HG03039 (cell line): ENCODE measurements at regions not wholly inside any gene's neighbourhood (a gene's known extent, or its start where the extent isn't known, plus 50 kb on each side); places are given as distances from the start of the nearest gene placed in this dataset.
"Not testable (repeated sequence)": the region's sequence is repeated elsewhere in the genome, so short reads cannot be mapped to it uniquely, and the experiment has no call there.

Source experiments
- ATAC-seq: cut with Tn5 transposase; IDR thresholded peaks from one replicate; pipeline ENCODE4 v1.9.1; 2021; ENCODE audit warnings: mild to moderate bottlenecking, moderate library complexity; ENCODE audit not compliant: unreplicated experiment

DNA sequence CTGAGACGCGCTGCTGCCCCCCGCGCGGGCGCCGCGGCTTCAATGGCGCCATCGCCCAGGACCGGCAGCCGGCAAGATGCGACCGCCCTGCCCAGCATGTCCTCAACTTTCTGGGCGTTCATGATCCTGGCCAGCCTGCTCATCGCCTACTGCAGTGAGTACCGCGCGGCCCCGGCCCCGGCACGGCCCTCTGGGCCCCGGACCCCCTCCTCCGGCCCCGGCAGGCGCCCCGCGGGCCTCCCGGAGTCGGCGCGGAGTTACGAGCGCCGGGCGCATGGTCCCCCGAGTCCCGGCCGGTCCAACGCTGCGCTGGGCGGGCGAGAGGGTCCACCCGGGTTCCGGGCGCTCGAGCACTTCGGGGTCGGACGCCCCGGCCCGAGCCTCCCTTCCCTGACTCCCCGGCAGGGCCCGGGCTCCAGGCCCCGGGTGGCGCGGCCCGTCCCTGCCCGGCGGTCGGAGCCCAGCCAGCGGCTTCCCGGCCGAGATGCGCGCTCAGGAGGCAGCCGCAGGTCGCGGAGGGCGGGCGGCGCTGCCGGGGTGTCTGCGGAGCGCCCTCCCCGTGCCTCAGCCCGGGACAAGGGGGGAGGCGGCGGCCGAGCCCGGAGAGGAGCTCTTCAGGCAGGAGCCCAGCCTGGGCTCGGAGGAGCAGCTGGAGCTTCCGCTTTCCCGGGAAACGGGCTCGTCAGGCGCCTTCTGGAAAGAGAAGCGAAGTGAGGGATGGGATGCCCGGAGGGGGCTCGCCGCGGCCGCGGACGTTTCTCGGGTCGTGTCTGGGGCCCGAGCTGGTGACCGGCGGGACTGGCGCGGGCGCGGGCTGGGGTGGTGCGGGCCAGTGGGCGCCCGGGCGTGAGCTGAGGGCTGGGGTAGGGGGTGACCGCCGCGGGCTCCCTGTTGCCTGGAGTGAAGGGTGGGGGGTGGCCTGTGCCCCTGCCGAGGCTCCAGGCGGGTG lies 1337.8 kb downstream of the BRD1 start:
- no peak for ATAC-seq

DNA sequence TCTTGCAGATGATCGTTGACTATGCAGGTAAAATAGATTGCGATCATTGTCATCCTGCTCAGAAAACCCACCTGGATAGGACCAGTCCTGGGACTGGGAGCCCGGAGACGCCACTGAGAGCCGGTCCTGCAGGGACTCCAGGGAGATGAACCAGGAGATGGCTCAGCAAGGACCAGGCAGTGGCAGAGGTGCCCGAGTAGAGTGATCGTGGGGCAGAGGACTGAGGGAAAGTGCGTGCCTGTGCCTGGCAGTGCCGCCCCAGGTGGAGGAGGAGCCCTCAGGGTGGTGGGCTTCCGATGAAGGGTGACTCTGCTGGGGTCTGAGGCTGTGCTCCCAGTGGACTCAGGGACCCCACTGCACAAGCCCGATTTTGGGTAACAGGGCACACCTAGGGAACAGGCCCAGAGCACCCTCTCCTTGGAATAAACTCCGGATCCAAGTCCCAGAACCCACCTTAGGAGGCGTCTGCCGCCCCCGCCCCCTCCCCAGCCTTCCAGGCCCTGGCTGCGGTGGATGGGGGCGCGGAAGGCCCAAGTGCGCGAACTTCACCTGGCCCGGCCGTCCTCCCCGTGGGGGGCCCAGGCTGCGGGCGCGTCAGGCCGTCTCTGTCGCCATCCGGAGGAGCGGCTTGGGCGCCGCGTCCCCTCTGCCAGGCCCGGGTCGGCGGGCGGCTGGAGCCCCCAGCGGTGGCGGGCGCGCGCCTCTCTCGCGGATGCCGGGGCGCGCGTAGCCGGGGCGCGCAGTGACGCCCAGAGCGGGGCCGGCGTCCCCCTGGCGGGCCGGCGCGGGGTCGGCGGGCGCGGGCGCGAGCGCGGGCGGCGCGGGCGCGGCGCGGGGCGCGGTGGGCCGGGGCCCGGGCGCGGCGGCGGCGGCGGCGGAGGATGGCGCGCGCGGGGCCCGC lies 1338.8 kb downstream of the BRD1 start:
- ATAC-seq: no peak

DNA sequence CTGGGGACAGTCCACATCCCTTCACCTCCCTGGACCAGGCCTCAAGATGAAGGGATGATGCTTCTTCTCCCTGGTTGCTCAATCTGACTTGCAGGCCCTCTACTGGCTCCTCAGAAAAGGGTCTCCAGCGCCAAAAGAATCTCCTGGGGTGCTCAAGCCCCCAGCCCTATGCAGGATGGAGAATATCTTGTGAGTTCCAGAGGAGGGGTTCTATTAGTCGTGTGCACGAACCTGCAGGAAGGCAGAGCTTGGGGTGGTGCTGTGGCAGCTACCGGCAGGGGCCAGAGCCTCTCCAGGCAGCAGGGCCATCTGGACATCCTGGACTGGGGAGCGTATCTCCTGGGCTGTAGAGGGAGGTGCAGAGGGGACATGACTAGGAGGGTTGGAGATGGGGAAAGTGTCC lies 1339.5 kb downstream of the BRD1 start:
- ATAC-seq: no peak

DNA sequence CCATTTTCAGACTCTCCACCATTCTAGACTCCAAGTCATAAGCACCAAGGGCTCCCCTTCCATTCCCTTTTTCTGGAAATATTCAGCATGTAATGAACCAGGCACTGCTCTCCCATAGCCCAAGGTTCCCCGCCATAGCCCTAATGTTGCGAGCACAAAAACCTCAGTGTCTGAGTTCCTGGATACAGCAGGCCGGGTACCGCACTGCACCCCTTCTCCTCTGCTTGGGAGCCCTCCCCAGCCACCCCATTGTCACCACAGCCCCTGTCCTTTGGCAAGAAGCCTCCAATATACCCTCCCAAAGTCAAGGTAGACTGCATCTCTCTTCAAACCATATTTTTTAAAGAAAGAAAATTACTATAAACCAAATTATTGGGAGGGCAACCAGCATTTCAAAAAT lies 1341.1 kb downstream of the BRD1 start:
- ATAC-seq: no peak

DNA sequence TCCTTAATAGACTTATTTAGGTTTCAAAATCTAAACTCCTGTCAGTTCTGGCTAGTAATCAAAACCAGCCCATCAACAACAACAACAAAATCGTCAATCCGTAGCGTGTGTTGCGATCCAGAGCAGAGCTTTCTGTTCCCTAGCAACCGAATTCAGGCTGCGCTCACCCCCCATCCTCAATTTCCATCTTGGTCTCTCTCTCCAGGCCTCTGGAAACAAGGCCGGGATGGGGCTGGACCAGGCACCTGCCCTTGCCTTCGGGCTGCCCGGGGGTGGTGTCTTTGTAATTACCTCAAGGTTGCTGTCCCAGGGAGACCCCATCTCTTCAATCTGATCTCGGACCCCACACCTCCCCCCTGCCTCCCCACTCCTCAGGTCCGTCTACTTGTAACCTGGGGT lies 1341.5 kb downstream of the BRD1 start:
- no peak for ATAC-seq

DNA sequence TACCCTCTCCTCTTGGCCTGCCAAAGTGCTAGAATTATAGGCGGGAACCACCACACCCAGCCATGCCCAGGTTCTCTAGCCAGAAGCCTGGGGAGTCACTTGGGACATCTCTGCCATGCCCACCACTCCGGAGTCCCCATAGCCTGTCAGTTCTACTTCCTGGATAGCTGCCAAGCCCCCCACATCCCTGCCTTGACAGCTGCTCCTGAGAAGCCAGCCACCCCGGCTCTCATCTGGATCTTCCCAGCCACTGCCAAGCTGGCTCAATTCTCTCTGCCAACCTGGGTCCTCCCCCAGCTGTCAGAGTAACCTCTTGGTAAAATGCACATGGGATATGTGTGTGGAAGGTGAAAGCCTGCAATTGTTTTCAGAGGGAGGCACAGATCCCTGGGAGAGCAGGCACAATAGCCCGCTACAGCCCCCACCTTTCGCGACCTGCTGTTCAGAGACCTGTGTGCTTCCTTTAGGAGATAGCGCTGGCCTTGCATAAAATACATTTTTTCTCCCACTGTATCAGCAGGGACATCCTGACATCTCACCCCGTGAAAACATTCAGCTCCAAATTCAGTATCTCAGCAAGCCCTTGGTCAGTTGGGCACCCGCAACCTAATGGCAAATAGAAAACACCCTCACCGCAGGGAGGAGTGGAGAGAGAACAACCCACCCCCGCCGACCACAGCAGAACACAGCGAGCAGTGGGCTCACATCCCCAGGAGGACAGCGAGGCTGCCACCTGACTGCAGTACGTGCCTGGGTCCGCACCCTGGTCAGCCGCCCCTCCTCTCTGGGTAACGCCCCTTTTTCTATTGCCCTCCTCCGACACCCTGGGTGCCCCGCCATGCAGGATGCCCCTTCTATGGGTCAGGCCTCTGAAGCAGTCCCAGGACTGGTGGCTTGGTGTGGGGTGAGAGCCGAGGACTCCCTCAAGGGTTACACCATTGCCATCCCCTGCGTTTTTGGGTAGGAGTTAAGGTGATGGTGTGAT lies 1342.2 kb downstream of the BRD1 start:
- no peak for ATAC-seq

DNA sequence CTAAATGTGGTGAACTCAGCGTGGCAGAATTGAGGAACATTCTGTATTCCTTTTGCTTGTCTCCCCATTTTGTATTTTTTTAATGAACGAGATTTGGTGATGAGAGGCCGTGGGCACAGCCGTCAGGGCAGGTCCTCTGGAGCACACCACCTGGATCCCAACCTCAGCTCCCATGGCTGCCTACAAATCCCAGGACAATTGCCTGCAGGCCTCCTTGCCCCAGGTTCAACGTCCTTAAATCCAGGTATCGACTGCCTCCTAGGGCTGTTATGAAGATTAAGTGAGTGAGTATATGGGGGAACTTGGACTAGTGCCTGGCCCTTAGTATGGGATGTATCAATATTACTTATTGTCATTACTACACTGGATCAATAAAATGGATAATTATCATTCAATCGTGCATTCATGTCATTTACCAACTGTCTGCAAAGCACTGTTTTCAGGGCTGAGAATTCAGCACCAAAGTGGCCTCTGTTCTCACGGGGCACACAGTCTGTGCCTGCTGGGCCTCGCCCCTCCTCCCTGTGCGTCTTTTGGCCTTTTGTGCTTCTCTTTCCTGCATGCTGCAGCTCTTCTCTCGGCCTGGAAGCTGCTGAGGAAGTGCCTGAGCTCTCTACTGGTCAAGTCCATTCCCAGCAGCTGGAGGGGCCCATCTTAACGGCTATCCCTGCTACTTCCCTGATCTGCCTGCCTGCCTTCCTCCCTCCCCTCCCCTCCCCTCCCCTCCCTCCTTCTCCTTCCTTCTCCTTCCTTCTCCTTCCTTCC lies 1343.7 kb downstream of the BRD1 start:
- ATAC-seq: no peak

DNA sequence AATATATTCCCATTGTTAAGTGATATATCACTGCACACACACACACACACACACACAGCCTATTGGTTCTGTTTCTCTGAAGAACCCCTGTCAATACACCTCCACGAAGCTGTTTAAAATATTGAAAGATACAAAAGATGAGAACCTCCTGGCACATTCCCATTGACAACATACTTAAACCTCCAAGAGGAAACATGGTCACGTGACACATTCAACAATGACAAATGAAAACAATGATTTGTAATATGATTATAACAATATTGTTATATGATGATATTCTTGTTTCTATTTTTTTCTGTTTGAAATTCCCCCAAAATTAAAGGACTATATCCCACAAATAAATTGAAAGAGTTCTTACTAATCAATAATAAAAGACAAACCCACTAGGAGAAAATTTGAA lies 1344.9 kb downstream of the BRD1 start:
- ATAC-seq: no peak

DNA sequence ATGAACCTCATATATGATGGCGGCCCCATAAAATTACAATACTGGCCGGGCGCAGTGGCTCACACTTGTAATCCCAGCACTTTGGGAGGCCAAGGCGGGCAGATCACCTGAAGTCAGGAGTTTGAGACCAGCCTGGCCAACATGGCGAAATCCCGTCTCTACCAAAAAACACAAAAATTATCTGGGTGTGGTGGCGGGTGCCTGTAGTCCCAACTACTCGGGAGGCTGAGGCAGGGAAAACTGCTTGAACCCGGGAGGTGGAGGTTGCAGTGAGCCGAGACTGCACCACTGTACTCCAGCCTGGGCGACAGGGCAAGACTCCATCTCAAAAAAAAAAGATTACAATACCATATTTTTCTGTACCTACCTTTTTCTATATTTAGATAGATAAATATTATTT lies 1345.5 kb downstream of the BRD1 start:
- not testable (repeated sequence) for ATAC-seq

DNA sequence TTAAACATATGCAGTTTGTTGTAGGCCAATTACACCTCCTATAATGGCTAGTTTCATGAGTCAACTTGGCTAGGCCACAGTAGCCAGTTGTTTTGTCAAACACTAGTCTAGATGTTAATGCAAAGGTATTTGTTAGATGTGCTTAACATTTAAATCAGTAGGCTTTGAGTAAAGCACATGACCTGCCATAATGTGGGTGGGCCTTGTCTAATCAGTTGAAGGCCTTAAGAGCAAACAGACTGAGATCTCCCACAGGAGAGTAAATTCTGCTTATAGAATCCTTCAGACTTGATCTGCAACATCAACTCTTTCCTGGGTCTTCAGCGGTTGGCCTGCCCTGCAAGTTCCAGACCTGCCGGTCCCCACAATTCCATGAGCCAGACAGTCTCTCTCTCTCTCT lies 1345.9 kb downstream of the BRD1 start:
- no peak for ATAC-seq

DNA sequence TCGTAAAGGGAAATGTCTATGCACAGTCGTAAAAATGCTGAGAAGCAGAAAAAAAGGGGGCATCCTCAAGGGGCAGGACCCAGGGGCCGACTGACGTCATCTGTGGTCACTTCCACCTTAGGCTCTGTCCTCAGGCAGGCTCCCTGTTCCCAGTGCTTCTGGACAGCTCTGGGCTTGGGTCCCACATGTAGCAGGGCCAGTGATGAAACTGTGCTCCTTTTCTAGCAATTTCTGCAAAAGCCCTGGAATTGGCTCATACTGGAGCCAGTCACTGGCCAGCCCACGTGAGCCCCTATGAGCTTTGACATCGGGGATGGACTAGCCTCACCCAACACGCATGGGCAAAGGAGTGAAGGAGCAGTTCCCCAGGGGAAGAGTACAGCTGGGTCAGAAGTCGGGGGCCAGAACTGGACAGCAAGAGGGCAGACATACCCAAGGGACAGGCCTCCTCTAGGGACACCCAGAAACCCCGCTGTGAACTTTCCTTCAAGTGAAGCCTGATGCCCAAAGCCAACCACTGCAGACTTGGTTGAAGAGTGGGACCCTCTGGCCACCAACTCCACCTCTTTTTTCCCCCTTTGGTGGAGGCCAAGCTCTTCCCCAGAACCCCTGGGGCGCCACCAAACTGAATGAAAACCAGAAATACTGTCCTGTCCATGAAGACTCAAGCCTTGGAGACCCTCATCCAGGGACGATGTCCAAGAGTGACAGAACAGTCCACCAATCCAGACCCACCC lies 1349.0 kb downstream of the BRD1 start:
- no peak for ATAC-seq

DNA sequence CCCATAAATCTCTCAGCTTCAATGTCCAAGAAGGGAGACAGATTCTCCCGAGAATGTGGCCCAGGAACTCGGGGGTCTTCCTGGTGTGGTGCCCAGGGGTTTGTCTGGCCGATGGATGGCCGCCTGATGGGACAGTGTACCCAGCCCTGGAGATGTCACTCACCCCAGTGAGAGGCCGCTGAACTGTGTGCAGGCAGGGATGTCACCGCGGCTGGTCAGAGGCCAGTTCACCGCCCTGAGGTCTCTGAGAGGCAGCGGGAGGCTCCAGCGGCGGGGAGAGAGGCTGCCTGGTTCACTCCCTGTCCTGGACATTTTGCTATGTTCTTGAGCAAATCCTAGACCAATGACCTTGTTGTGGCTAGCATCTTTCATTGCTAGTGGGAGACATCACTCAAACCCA lies 1349.5 kb downstream of the BRD1 start:
- ATAC-seq: no peak

DNA sequence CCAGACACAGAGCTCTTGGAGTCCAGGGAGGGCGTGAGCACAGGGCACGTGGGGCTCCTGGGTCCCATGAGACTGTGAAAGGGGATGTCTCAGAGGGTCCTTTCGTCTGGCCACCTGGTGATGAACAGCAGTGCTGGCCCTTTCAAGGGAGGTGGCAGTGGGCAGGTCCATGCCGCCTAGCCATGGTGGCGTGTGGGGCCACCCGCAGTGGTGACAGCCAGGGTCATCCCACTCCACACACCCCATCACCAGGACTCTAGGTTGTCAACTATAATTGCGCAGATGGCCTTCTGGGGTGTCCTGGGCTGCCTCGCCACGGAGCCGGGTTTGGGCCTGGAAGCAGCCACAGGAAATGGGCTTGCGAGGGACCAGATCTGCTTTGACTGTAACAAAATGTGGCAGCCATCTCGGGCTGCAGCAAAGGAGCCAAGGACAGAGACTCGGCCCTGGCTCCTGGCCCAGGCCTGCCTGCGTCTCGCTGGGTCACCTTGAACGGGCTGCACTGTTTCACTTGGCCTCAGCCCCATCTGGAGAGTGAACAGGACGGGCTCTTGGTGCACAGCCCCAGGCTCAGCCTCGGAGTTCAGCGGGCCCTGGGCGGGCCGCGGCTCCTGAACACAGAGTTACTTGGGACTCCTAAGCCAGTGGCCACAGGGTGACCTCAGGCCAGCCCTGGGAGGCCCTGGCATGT lies 1350.5 kb downstream of the BRD1 start:
- no peak for ATAC-seq

DNA sequence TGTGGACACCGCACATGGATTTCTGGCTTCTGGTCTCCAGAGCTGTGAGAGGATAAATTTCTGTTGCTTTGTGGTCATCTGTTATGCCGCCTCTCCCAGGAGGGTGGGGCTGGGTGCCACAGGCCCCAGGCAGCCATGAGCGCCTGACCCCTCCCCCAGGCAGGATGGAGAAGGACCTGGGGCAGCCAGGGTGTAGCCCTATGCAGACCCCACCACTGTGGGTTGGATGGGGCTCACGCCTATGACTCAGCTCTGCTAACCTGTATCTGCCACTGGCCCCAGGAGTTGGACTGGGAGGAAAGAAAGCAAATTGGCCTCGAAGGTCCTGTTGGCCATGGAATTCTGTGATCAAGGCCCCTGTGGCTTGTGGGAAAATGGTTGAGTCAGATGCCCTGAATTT lies 1351.1 kb downstream of the BRD1 start:
- no peak for ATAC-seq

DNA sequence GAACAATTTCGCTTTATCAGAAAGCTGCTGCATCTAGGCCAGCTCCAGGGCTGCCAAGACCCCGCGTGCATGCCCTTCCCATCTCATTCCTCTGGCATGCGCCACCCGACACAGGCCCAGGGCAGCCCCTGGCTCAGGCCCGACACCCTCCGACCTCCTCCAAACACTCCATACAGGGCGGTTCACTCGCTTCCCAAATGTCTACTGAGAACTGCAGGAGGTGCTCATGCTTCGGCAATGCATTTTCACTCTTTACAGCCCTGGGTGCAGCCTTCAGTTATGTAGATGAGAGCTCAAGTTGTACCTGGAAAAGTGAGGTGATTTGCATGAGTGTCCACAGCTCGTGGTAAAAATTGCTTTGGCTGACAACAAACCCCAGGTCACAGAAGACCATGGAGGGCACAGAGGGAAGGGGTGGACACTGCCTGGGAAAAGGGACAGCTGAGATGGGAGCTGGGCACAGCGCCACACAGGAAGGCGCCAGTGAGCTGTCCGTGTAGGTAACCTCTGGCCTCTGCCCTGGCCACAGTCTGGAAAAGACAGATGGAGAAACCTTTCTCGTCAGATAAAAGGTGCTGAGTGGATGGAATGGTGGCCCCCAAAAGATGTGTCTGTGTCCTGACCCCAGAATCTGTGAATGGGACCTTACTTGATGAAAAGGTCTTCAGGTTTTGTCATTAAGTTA lies 1351.9 kb downstream of the BRD1 start:
- no peak for ATAC-seq

DNA sequence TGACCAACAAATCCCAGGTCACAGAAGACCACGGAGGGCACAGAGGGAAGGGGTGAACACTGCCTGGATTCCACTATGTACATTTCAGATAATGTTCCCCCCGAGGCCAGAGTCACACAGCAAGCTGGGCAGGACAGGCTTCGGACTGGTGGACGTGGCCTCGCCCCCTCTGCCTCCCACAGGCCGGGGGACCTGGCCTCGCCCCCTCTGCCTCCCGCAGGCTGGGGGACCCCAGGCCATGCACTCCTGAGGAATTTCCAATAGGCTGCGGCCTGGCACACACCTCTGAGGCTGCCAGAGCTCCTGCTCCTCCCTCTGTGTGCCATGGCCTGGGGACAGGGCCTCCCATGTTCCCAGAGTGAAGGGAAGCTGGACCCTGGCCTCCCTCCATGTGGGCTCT lies 1352.8 kb downstream of the BRD1 start:
- no peak for ATAC-seq

DNA sequence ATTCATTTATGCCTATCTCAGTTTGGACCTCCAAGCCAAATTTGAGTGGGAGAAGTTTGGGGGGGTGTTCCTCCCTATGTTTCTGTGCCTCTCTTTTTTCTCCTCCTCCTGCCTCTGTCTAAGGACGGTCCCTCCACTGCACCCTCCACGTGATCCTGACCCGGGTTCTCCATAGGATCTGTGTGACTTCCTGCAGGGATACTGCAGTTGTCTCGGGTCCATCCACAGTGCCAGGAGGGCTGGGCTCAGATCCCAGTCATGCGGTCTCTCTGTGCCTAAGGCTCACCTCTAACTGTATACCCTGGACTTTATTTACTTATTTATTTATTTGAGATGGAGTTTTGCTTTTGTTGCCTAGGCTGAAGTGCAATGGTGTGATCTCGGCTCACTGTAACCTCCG lies 1354.5 kb downstream of the BRD1 start:
- ATAC-seq: no peak

DNA sequence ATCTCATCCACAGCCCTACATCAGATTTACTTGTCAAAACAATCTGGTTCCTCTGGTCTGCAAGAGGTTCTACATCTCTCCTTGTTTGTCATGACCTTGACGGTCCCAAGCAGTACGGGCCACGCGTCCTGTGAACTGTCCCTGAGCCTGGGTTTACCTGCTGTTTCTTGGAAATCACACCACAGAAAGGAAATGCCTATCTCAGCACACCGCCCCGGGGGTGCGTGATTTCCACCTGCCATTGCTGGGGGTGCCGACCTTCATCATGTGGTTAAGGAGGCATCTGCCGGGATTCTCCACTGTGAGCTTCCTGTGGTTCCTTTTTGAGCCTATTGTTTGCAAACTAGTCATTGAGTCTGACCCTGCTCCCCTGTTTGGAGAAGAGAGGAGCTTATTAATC lies 1363.4 kb downstream of the BRD1 start:
- no peak for ATAC-seq
